ENCODE measurements at regions not wholly inside any gene's neighbourhood (a gene's known extent, or its start where the extent isn't known, plus 50 kb on each side); places are given as distances from the start of the nearest gene placed in this dataset.

DNA sequence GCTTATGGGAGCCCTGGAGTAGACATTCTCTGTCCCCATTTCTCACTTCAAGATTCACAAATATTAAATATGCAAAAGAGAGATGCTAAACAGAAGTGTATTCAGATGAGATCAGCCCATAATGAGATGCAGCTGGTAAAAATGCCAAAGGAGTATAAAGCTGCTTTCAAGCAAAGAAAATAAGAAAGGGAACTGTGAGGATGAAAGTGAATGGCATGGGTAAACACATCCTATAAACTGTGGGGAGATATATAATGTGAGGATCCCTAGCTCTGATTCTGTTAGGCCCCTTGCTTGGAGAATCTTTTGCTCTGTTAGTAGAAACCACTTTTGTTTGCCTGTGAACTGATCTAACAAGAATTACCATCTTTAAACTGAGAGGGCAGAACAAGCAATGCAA lies 396.6 kb downstream of the SOX2 start:
- no peak overlapping the region for H3K9ac ChIP-seq (ENCODE audit: low read length)
- no peak overlapping the region for H3K14ac ChIP-seq (ENCODE audit: low read length in 2 of 2)
- H3K36me3 ChIP-seq (ENCODE audit: control insufficient read depth in 1 of 2, insufficient read depth in 2 of 2, low read depth in 1 of 2, low read length in 2 of 2) = no peaks in the 10 kb centered on the region
- no peak overlapping the region for H2AK5ac ChIP-seq (ENCODE audit: low read length, severe bottlenecking)
- H2BK5ac ChIP-seq (ENCODE audit: low read depth, low read length, poor library complexity, severe bottlenecking) = no peak overlapping the region
- H3K4me3 ChIP-seq (ENCODE audit: insufficient read depth in 1 of 2, low read depth in 1 of 2, low read length in 2 of 2) = no peak overlapping the region
- H3K27ac ChIP-seq (ENCODE audit: low read length, poor library complexity, severe bottlenecking) = no peak overlapping the region
- no peak overlapping the region for H3K4ac ChIP-seq (ENCODE audit: low read depth in 1 of 2, low read length in 2 of 2)
- H4K91ac ChIP-seq (ENCODE audit: low read length) = no peak overlapping the region
- H3K18ac ChIP-seq (ENCODE audit: low read depth in 1 of 2, low read length in 2 of 2) = no peak overlapping the region
- no peak overlapping the region for H2BK12ac ChIP-seq (ENCODE audit: low read length in 2 of 2)
- H2BK120ac ChIP-seq (ENCODE audit: low read depth, low read length) = no peak overlapping the region
- H2BK15ac ChIP-seq (ENCODE audit: low read depth, poor library complexity, severe bottlenecking) = no peak overlapping the region
- no peak for DNase-seq
- H4K8ac ChIP-seq (ENCODE audit: low read length) = no peak overlapping the region
- no peaks in the 10 kb centered on the region for H3K79me1 ChIP-seq (replicated peaks; ENCODE audit: low read length, poor library complexity, severe bottlenecking)
- H3K23ac ChIP-seq (ENCODE audit: low read length in 2 of 2) = no peak overlapping the region
- no peaks in the 10 kb centered on the region for H3K4me1 ChIP-seq (ENCODE audit: control insufficient read depth, insufficient read depth, low read depth, low read length)
- H3K9me3 ChIP-seq (ENCODE audit: control insufficient read depth, low read length) = no peaks in the 10 kb centered on the region
- H3K27me3 ChIP-seq (ENCODE audit: control insufficient read depth in 1 of 2, insufficient read depth in 1 of 2, low read length in 2 of 2) = no peaks in the 10 kb centered on the region
- no peak overlapping the region for H3K4me2 ChIP-seq (ENCODE audit: low read length, poor library complexity, severe bottlenecking)
- no peak overlapping the region for H2AFZ ChIP-seq (ENCODE audit: low read depth, low read length)

DNA sequence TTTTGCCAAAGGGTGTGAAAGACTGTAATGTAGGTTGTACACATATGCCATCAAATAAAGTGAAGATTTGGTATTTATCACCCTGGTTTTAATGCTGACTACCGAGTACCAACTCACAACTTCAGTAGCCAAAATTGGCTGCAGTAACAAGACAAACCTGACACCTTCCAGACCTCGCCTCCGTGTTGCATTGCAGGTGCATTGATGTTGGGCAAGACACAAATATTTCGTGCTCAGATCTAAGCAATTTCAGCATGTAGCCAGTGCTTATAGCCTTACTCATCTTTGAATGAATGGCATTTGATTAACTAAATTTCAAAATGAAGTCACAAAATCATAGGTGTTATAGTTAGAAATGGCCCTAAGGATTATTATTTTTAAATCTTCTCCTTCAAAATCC lies 400.2 kb downstream of the SOX2 start:
- Histone ChIP-seq H2AK5ac (ENCODE audit: low read length, severe bottlenecking) (no peak overlapping the region), H2BK5ac (ENCODE audit: low read depth, low read length, poor library complexity, severe bottlenecking) (no peak overlapping the region), H3K27ac (ENCODE audit: low read length, poor library complexity, severe bottlenecking) (no peak overlapping the region), H3K9me3 (ENCODE audit: control insufficient read depth, low read length) (no peaks in the 10 kb centered on the region), H3K9ac (ENCODE audit: low read length) (no peak overlapping the region), H3K79me1 (replicated peaks; ENCODE audit: low read length, poor library complexity, severe bottlenecking) (no peaks in the 10 kb centered on the region), H2BK15ac (ENCODE audit: low read depth, poor library complexity, severe bottlenecking) (no peak overlapping the region), H3K23ac (ENCODE audit: low read length in 2 of 2) (no peak overlapping the region), H4K91ac (ENCODE audit: low read length) (no peak overlapping the region), H3K4ac (ENCODE audit: low read depth in 1 of 2, low read length in 2 of 2) (no peak overlapping the region), H2AFZ (ENCODE audit: low read depth, low read length) (no peak overlapping the region), H4K8ac (ENCODE audit: low read length) (no peak overlapping the region), H3K4me3 (ENCODE audit: insufficient read depth in 1 of 2, low read depth in 1 of 2, low read length in 2 of 2) (no peak overlapping the region), H2BK12ac (ENCODE audit: low read length in 2 of 2) (no peak overlapping the region), H2BK120ac (ENCODE audit: low read depth, low read length) (no peak overlapping the region), H3K14ac (ENCODE audit: low read length in 2 of 2) (no peak overlapping the region), H3K4me1 (ENCODE audit: control insufficient read depth, insufficient read depth, low read depth, low read length) (peaks cover 2% of the 10 kb centered on the region), H3K27me3 (ENCODE audit: control insufficient read depth in 1 of 2, insufficient read depth in 1 of 2, low read length in 2 of 2) (no peaks in the 10 kb centered on the region), H3K4me2 (ENCODE audit: low read length, poor library complexity, severe bottlenecking) (no peak overlapping the region), H3K18ac (ENCODE audit: low read depth in 1 of 2, low read length in 2 of 2) (no peak overlapping the region), H3K36me3 (ENCODE audit: control insufficient read depth in 1 of 2, insufficient read depth in 2 of 2, low read depth in 1 of 2, low read length in 2 of 2) (no peaks in the 10 kb centered on the region)
- no peak for DNase-seq
- WGBS = 69% methylated on average over 4 of the region's 4 CpGs

GRCh38 chr3:182115328-182116015 lies 403.7 kb downstream of the SOX2 start:
- Histone ChIP-seq H3K14ac (ENCODE audit: low read length in 2 of 2) (no peak overlapping the region), H3K4me2 (ENCODE audit: low read length, poor library complexity, severe bottlenecking) (no peak overlapping the region), H3K23ac (ENCODE audit: low read length in 2 of 2) (no peak overlapping the region), H3K79me1 (replicated peaks; ENCODE audit: low read length, poor library complexity, severe bottlenecking) (no peaks in the 10 kb centered on the region), H3K27me3 (ENCODE audit: control insufficient read depth in 1 of 2, insufficient read depth in 1 of 2, low read length in 2 of 2) (no peaks in the 10 kb centered on the region), H4K8ac (ENCODE audit: low read length) (no peak overlapping the region), H3K9ac (ENCODE audit: low read length) (no peak overlapping the region), H3K4me1 (ENCODE audit: control insufficient read depth, insufficient read depth, low read depth, low read length) (peaks cover 3% of the 10 kb centered on the region), H2AFZ (ENCODE audit: low read depth, low read length) (no peak overlapping the region), H2AK5ac (ENCODE audit: low read length, severe bottlenecking) (peak overlapping the region; percentile 58), H3K36me3 (ENCODE audit: control insufficient read depth in 1 of 2, insufficient read depth in 2 of 2, low read depth in 1 of 2, low read length in 2 of 2) (no peaks in the 10 kb centered on the region), H4K91ac (ENCODE audit: low read length) (no peak overlapping the region), H3K18ac (ENCODE audit: low read depth in 1 of 2, low read length in 2 of 2) (no peak overlapping the region), H3K4me3 (ENCODE audit: insufficient read depth in 1 of 2, low read depth in 1 of 2, low read length in 2 of 2) (no peak overlapping the region), H2BK5ac (ENCODE audit: low read depth, low read length, poor library complexity, severe bottlenecking) (no peak overlapping the region), H3K9me3 (ENCODE audit: control insufficient read depth, low read length) (no peaks in the 10 kb centered on the region), H2BK15ac (ENCODE audit: low read depth, poor library complexity, severe bottlenecking) (no peak overlapping the region), H2BK12ac (ENCODE audit: low read length in 2 of 2) (no peak overlapping the region), H3K27ac (ENCODE audit: low read length, poor library complexity, severe bottlenecking) (peak overlapping the region; percentile 30), H3K4ac (ENCODE audit: low read depth in 1 of 2, low read length in 2 of 2) (no peak overlapping the region), H2BK120ac (ENCODE audit: low read depth, low read length) (no peak overlapping the region)
- no peak for DNase-seq
- whole genome bisulfite sequencing = 79% methylated on average over 1 of the region's 1 CpG

- no peak overlapping the region for H2AFZ ChIP-seq (ENCODE audit: low read depth, low read length)
- H3K4ac ChIP-seq (ENCODE audit: low read depth in 1 of 2, low read length in 2 of 2) = no peak overlapping the region
- no peaks in the 10 kb centered on the region for H3K9me3 ChIP-seq (ENCODE audit: control insufficient read depth, low read length)
- H2BK15ac ChIP-seq (ENCODE audit: low read depth, poor library complexity, severe bottlenecking) = no peak overlapping the region
- H3K23ac ChIP-seq (ENCODE audit: low read length in 2 of 2) = no peak overlapping the region
- H3K36me3 ChIP-seq (ENCODE audit: control insufficient read depth in 1 of 2, insufficient read depth in 2 of 2, low read depth in 1 of 2, low read length in 2 of 2) = no peaks in the 10 kb centered on the region
- no peak overlapping the region for H3K18ac ChIP-seq (ENCODE audit: low read depth in 1 of 2, low read length in 2 of 2)
- no peak overlapping the region for H4K91ac ChIP-seq (ENCODE audit: low read length)
- H3K79me1 ChIP-seq (replicated peaks; ENCODE audit: low read length, poor library complexity, severe bottlenecking) = no peaks in the 10 kb centered on the region
- 44% methylated on average over 2 of the region's 2 CpGs for whole genome bisulfite sequencing
- no peak overlapping the region for H3K14ac ChIP-seq (ENCODE audit: low read length in 2 of 2)
- peaks cover 3% of the 10 kb centered on the region for H3K4me1 ChIP-seq (ENCODE audit: control insufficient read depth, insufficient read depth, low read depth, low read length)
- no peak for DNase-seq
- H2BK12ac ChIP-seq (ENCODE audit: low read length in 2 of 2) = no peak overlapping the region
- H2BK5ac ChIP-seq (ENCODE audit: low read depth, low read length, poor library complexity, severe bottlenecking) = no peak overlapping the region
- H4K8ac ChIP-seq (ENCODE audit: low read length) = no peak overlapping the region
- no peaks in the 10 kb centered on the region for H3K27me3 ChIP-seq (ENCODE audit: control insufficient read depth in 1 of 2, insufficient read depth in 1 of 2, low read length in 2 of 2)
- H3K4me2 ChIP-seq (ENCODE audit: low read length, poor library complexity, severe bottlenecking) = no peak overlapping the region
- H3K4me3 ChIP-seq (ENCODE audit: insufficient read depth in 1 of 2, low read depth in 1 of 2, low read length in 2 of 2) = no peak overlapping the region
- peak overlapping the region; percentile 80 for H3K27ac ChIP-seq (ENCODE audit: low read length, poor library complexity, severe bottlenecking)
- H3K9ac ChIP-seq (ENCODE audit: low read length) = no peak overlapping the region
- H2AK5ac ChIP-seq (ENCODE audit: low read length, severe bottlenecking) = no peak overlapping the region
- no peak overlapping the region for H2BK120ac ChIP-seq (ENCODE audit: low read depth, low read length)
Observed at GRCh38 chr3:182116386-182116785, 404.7 kb downstream of the SOX2 start.
